ENCODE measurements at regions not wholly inside any gene's neighbourhood (a gene's known extent, or its start where the extent isn't known, plus 50 kb on each side); places are given as distances from the start of the nearest gene placed in this dataset.

DNA sequence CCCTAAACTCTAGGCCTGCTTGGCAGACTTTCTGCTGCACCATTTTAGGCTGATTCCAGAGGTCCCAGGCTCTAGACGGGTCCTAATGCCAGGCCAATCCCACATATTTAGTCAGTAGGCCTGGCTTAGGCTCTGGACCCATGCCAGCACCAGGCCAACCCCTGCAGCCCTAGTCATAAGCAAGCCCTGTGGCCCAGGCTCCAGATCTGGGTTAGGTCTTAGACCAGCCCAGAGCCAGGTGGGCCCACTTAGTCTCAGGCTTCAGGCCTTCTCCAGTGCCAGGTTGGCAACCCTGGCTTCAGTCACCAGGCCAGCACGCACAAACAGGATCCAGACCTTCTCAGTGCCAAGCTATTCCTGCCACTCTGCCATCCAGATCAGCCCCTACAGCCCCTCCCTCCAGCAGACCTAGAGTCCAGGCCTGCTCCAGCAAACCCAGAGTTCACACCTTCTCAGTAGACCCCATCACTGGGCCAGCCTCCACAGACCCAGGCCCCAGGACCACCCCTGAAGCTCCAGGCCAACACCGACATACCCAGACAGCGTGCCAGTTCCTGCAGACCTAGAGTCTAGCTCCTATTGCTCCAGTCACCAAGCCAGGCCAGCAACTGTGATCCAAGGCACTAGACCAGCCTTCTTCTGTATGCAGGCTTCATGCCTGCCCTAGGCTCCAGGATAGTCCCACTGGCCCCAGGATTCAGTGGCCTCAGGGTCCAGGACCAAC, 467.6 kb downstream of the RWDD3 start:
- Histone ChIP-seq H3K9ac (replicated peaks; ENCODE audit: extremely low read depth, insufficient read depth, low read length) (no peak overlapping the region), H3K27me3 (ENCODE audit: control insufficient read depth in 2 of 2, insufficient read depth in 2 of 2, low read length in 2 of 2) (no peaks in the 10 kb centered on the region), H3K9me3 (replicated peaks; ENCODE audit: control insufficient read depth, insufficient read depth, low read length) (no peaks in the 10 kb centered on the region), H3K9me1 (replicated peaks; ENCODE audit: control insufficient read depth, extremely low read depth, insufficient read depth, low read length) (no peaks in the 10 kb centered on the region), H3K79me2 (ENCODE audit: control insufficient read depth, insufficient read depth, low read length) (no peaks in the 10 kb centered on the region), H3K36me3 (ENCODE audit: control insufficient read depth in 2 of 2, extremely low read depth in 1 of 2, insufficient read depth in 2 of 2, low read length in 2 of 2) (no peaks in the 10 kb centered on the region), H2AFZ (ENCODE audit: low read depth, low read length) (no peak overlapping the region), H3K27ac (ENCODE audit: insufficient read depth, low read depth, low read length) (no peak overlapping the region), H3K4me2 (ENCODE audit: insufficient read depth, low read length) (no peak overlapping the region), H4K20me1 (replicated peaks; ENCODE audit: control insufficient read depth, extremely low read depth, insufficient read depth, low read length) (no peaks in the 10 kb centered on the region), H3K4me3 (replicated peaks in 1 of 3; ENCODE audit: insufficient read depth in 1 of 3, low read depth in 1 of 3, low read length in 3 of 3) (no peak overlapping the region), H3K4me1 (ENCODE audit: control insufficient read depth, extremely low read depth, insufficient read depth, low read length) (no peaks in the 10 kb centered on the region)
- DNase-seq (ENCODE audit: low read depth, low spot score): no peak
- TF ChIP-seq POLR2AphosphoS5 (IDR thresholded peaks at IDR 0.05; ENCODE audit: insufficient read depth, low read depth, low read length) (no peak), POLR2A (IDR thresholded peaks at IDR 0.05; ENCODE audit: low read depth, low read length) (no peak), CTCF (IDR thresholded peaks at IDR 0.05; ENCODE audit: extremely low read depth in 1 of 2, insufficient read depth in 1 of 2, low read depth in 1 of 2, low read length in 2 of 2) (no peak), EZH2 (IDR thresholded peaks at IDR 0.05; ENCODE audit: borderline replicate concordance, low read depth, low read length, severe bottlenecking) (no peak), FOS (IDR thresholded peaks at IDR 0.05; ENCODE audit: borderline replicate concordance, insufficient read depth, low read length) (no peak), GATA2 (IDR thresholded peaks at IDR 0.05; ENCODE audit: insufficient read depth, insufficient read length, low read depth, low read length) (no peak), MYC (IDR thresholded peaks at IDR 0.05; ENCODE audit: low read depth, low read length) (no peak), JUN (IDR thresholded peaks at IDR 0.05; ENCODE audit: borderline replicate concordance, insufficient read depth, insufficient read length, low read depth) (no peak)
- TF ChIP-seq, protein P1, sequence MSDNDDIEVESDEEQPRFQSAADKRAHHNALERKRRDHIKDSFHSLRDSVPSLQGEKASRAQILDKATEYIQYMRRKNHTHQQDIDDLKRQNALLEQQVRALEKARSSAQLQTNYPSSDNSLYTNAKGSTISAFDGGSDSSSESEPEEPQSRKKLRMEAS (IDR thresholded peaks at IDR 0.05; ENCODE audit: insufficient read depth, insufficient read length): no peak
- no TSS peak for BruUV-seq (replicated peaks)
- intact Hi-C loops (cut with micrococcal nuclease): no loop called here
- dilution Hi-C loops (cut with MboI; ENCODE audit: extremely low pct_ligation_motif_present, low sequenced_read_pairs): no loop called here
- ChIA-PET POLR2A (no interaction called here), CTCF (no interaction called here)
- FAIRE-seq: no peak

Measured in endothelial cell of umbilical vein (primary cell).